Parathyroid adenoma (tissue), 2 donors: ENCODE measurements at regions not wholly inside any gene's neighbourhood (a gene's known extent, or its start where the extent isn't known, plus 50 kb on each side); places are given as distances from the start of the nearest gene placed in this dataset.

ENCODE experiments used
- H2AFZ ChIP-seq: fragments of 300-600 bp; sonication (generic); one replicate; pipeline ENCODE4 v1.7.0; 2017; ENCODE audit warnings: antibody characterized with exemption, mild to moderate bottlenecking
- H3K27ac ChIP-seq: fragments of 300-600 bp; sonication (generic); one replicate; pipeline ENCODE4 v1.7.0; 2017
- H3K27me3 ChIP-seq: fragments of 300-600 bp; sonication (generic); one replicate; pipeline ENCODE4 v1.7.0; 2017; ENCODE audit warnings: low read length; ENCODE audit not compliant: control insufficient read depth, insufficient read depth
- H3K36me3 ChIP-seq: fragments of 300-600 bp; sonication (generic); one replicate; pipeline ENCODE4 v1.7.0; 2017; ENCODE audit warnings: low read length; ENCODE audit not compliant: control insufficient read depth, insufficient read depth
- H3K4me1 ChIP-seq: fragments of 300-600 bp; sonication (generic); one replicate; pipeline ENCODE4 v1.7.0; 2017; ENCODE audit warnings: control low read depth
- H3K4me2 ChIP-seq: fragments of 300-600 bp; sonication (generic); one replicate; pipeline ENCODE4 v1.7.0; 2017; ENCODE audit warnings: low read length
- H3K4me3 ChIP-seq: fragments of 300-600 bp; sonication (generic); one replicate; pipeline ENCODE4 v1.7.0; 2017; ENCODE audit warnings: low read depth, low read length
- H3K79me2 ChIP-seq: fragments of 300-600 bp; sonication (generic); one replicate; pipeline ENCODE4 v1.7.0; 2017; ENCODE audit warnings: control low read depth
- H3K9ac ChIP-seq: fragments of 300-600 bp; sonication (generic); one replicate; pipeline ENCODE4 v1.7.0; 2017; ENCODE audit warnings: mild to moderate bottlenecking
- H3K9me3 ChIP-seq: fragments of 300-600 bp; sonication (generic); one replicate; pipeline ENCODE4 v1.7.0; 2017; ENCODE audit warnings: low read length; ENCODE audit not compliant: control insufficient read depth
- TF ChIP-seq, protein P1 (sequence below): fragments of 300-600 bp; sonication (generic); IDR thresholded peaks from one replicate; pipeline ENCODE4 v1.7.0; 2017; ENCODE audit warnings: antibody characterized with exemption, mild to moderate bottlenecking
- donor health status: primary hyperparathyroidism.

DNA sequence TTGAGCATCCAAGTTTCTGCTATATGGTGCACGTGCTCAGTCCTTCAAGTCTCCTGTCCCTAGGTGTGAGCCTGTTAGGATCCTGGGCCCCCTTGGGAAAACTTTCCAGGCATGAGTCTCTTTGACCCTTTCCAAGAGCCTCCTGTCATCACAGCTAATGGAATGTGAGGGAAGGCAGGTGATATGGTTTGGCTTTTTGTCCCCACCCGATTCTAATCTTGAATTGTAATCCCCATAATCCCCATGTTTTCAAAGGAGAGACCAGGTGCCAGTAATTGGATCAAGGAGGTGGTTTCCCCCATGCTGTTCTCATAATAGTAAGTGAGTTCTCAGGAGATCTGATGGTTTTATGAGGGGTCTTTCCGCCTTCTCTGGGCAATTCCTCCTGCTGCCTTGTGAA lies 265.5 kb downstream of the ATP23 start:
- no peaks in the 10 kb centered on the region for H3K36me3 ChIP-seq
- no peaks in the 10 kb centered on the region for H3K27me3 ChIP-seq
- H2AFZ ChIP-seq = no peak overlapping the region
- no peaks in the 10 kb centered on the region for H3K4me1 ChIP-seq
- no peaks in the 10 kb centered on the region for H3K79me2 ChIP-seq
- H3K9me3 ChIP-seq = no peaks in the 10 kb centered on the region
- no peak overlapping the region for H3K4me2 ChIP-seq
- no peak overlapping the region for H3K27ac ChIP-seq
- TF ChIP-seq, protein P1, sequence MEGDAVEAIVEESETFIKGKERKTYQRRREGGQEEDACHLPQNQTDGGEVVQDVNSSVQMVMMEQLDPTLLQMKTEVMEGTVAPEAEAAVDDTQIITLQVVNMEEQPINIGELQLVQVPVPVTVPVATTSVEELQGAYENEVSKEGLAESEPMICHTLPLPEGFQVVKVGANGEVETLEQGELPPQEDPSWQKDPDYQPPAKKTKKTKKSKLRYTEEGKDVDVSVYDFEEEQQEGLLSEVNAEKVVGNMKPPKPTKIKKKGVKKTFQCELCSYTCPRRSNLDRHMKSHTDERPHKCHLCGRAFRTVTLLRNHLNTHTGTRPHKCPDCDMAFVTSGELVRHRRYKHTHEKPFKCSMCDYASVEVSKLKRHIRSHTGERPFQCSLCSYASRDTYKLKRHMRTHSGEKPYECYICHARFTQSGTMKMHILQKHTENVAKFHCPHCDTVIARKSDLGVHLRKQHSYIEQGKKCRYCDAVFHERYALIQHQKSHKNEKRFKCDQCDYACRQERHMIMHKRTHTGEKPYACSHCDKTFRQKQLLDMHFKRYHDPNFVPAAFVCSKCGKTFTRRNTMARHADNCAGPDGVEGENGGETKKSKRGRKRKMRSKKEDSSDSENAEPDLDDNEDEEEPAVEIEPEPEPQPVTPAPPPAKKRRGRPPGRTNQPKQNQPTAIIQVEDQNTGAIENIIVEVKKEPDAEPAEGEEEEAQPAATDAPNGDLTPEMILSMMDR = no peak
- no peak overlapping the region for H3K4me3 ChIP-seq
- no peak overlapping the region for H3K9ac ChIP-seq

DNA sequence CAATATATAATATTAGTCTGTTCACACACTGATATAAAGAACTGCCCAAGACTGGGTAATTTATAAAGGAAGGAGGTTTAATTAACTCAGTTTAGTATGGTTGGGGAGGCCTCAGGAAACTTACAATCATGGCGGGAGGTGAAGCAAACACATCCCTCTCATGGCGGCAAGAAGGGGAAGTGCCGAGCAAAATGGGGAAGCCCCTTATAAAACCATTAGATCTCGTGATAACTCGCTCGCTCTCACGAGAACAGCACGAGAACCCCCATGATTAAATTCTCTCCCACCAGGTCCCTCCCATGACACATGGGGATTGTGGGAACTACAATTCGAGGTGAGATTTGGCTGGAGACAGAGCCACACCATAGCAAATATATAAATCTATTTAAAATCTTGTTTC lies 269.8 kb downstream of the ATP23 start:
- H3K4me2 ChIP-seq = no peak overlapping the region
- H3K9ac ChIP-seq = no peak overlapping the region
- TF ChIP-seq, protein P1 = no peak
- no peaks in the 10 kb centered on the region for H3K4me1 ChIP-seq
- no peak overlapping the region for H2AFZ ChIP-seq
- no peaks in the 10 kb centered on the region for H3K27me3 ChIP-seq
- H3K9me3 ChIP-seq = no peaks in the 10 kb centered on the region
- H3K36me3 ChIP-seq = no peaks in the 10 kb centered on the region
- H3K27ac ChIP-seq = no peak overlapping the region
- H3K79me2 ChIP-seq = no peaks in the 10 kb centered on the region
- no peak overlapping the region for H3K4me3 ChIP-seq

DNA sequence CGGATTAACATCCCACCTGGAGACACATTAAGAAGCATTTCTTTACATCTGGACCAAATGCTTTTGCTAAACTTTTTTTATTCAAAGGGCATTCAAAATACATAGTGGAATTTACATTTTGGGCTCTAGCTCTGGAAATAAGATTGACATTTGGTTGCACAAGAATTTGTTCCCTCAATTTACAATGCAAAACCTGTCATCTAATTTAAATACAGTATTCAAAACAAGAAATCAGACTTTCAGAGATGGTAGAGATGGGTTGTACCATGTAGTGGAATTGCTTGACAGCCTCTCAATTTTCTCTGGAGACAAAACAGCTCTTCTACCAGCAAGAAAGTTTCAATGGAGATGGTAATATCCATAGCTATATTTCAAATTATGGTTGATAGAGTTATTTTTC lies 275.8 kb downstream of the ATP23 start:
- Histone ChIP-seq H2AFZ (no peak overlapping the region), H3K36me3 (no peaks in the 10 kb centered on the region), H3K27ac (no peak overlapping the region), H3K27me3 (no peaks in the 10 kb centered on the region), H3K79me2 (no peaks in the 10 kb centered on the region), H3K4me3 (no peak overlapping the region), H3K4me2 (no peak overlapping the region), H3K9ac (no peak overlapping the region), H3K9me3 (no peaks in the 10 kb centered on the region), H3K4me1 (no peaks in the 10 kb centered on the region)
- TF ChIP-seq, protein P1 = no peak

DNA sequence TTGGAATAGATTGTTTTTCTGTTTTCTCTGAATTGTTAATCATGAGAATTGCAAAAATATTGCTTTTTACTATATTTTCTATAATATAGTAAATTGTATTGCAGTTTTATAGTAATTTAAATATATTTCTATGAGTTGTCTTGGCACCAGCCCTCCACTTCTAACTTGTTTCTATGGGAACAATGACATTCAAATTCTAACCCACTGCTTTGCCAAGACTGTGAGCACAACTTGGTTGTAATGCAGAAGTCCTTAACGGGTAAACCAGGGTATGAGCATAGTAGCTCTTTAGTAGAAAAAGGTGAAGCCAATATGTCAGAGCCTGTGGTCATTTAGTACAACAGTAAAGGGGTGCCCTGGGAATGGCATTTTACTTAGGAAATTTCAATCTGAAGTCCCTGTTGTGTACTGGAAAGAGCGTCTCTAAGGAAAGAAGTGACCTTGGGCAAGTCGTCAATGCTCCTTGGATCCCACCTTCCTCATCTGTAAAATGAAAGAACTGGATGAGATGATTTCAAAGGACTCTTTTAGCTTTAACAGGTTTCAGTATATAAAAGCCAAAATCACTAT lies 283.3 kb downstream of the ATP23 start:
- H3K9me3 ChIP-seq = no peaks in the 10 kb centered on the region
- H3K4me3 ChIP-seq = no peak overlapping the region
- H3K4me1 ChIP-seq = no peaks in the 10 kb centered on the region
- H3K36me3 ChIP-seq = no peaks in the 10 kb centered on the region
- no peak overlapping the region for H3K9ac ChIP-seq
- H3K4me2 ChIP-seq = no peak overlapping the region
- no peak overlapping the region for H2AFZ ChIP-seq
- no peak overlapping the region for H3K27ac ChIP-seq
- no peaks in the 10 kb centered on the region for H3K27me3 ChIP-seq
- no peaks in the 10 kb centered on the region for H3K79me2 ChIP-seq
- TF ChIP-seq, protein P1 = no peak

DNA sequence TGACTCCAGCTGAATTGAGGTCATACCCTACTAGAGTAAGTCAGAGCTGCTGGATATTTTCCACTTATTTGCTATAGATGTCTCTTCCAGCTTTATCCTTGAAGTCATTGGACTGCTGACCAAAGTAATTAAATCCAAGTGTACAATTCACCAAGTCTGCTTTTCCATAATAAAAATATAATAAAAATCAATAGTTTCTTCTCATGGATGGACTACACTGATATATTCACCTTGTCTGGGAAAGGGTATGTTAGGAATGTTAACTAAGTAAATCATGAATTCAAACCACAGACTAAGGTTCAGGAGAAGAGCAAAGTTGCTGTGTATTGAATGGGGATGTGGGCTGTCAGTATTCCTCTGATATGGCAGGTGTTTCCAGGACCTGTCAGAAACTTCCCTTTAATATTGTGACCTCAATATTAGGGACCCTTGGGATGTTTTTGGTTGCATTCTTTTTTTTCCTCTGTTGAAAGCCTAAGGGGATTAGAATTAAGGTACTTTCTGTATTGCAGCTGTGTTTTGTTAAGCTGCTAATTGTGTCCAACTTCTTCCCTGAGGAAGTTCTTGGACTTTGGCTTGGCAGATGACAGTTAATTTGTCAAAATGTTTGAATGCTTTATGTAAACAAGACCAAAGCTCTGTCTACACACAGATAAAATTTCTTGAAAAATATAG lies 284.0 kb downstream of the ATP23 start:
- Histone ChIP-seq H3K27ac (no peak overlapping the region), H3K79me2 (no peaks in the 10 kb centered on the region), H2AFZ (no peak overlapping the region), H3K27me3 (no peaks in the 10 kb centered on the region), H3K4me3 (no peak overlapping the region), H3K4me1 (no peaks in the 10 kb centered on the region), H3K4me2 (no peak overlapping the region), H3K36me3 (no peaks in the 10 kb centered on the region), H3K9me3 (no peaks in the 10 kb centered on the region), H3K9ac (no peak overlapping the region)
- TF ChIP-seq, protein P1 = no peak
